GM19455 (cell line): ENCODE measurements at regions not wholly inside any gene's neighbourhood (a gene's known extent, or its start where the extent isn't known, plus 50 kb on each side); places are given as distances from the start of the nearest gene placed in this dataset.
"Not testable (repeated sequence)": the region's sequence is repeated elsewhere in the genome, so short reads cannot be mapped to it uniquely, and the experiment has no call there.

Experiments used
- ATAC-seq: cut with Tn5 transposase; IDR thresholded peaks from one replicate; pipeline ENCODE4 v1.9.1; 2021; ENCODE audit not compliant: unreplicated experiment

GRCh38 chr6:112401083-112401482, 54.0 kb downstream of the RFPL4B start:
- ATAC-seq: no peak

- ATAC-seq: no peak
Observed at GRCh38 chr6:112407101-112407590, 60.0 kb downstream of the RFPL4B start.

GRCh38 chr6:112408522-112408921, 61.4 kb downstream of the RFPL4B start:
- no peak for ATAC-seq

- ATAC-seq: no peak
Observed at GRCh38 chr6:112409311-112409710, 62.2 kb downstream of the RFPL4B start.

GRCh38 chr6:112413780-112414179, 66.7 kb downstream of the RFPL4B start:
- no peak for ATAC-seq

- no peak for ATAC-seq
Observed at GRCh38 chr6:112415366-112415765, 68.2 kb downstream of the RFPL4B start.

- ATAC-seq: no peak
Observed at GRCh38 chr6:112416866-112417265, 69.7 kb downstream of the RFPL4B start.

- not testable (repeated sequence) for ATAC-seq
Observed at GRCh38 chr6:112427011-112427410, 79.9 kb downstream of the RFPL4B start.

- no peak for ATAC-seq
Observed at GRCh38 chr6:112427499-112427898, 80.4 kb downstream of the RFPL4B start.

- ATAC-seq: no peak
Observed at GRCh38 chr6:112428477-112428876, 81.3 kb downstream of the RFPL4B start.

- no peak for ATAC-seq
Observed at GRCh38 chr6:112429226-112429625, 82.1 kb downstream of the RFPL4B start.

- ATAC-seq: no peak
Observed at GRCh38 chr6:112431803-112432202, 84.7 kb downstream of the RFPL4B start.

GRCh38 chr6:112432853-112433252, 85.7 kb downstream of the RFPL4B start:
- no peak for ATAC-seq

GRCh38 chr6:112433457-112433856, 86.3 kb downstream of the RFPL4B start:
- ATAC-seq: no peak

- ATAC-seq: no peak
Observed at GRCh38 chr6:112434896-112435435, 87.8 kb downstream of the RFPL4B start.

- no peak for ATAC-seq
Observed at GRCh38 chr6:112437058-112437457, 89.9 kb downstream of the RFPL4B start.

- ATAC-seq: no peak
Observed at GRCh38 chr6:112439010-112439409, 91.9 kb downstream of the RFPL4B start.

GRCh38 chr6:112439432-112439831, 92.3 kb downstream of the RFPL4B start:
- no peak for ATAC-seq

GRCh38 chr6:112441607-112442006, 94.5 kb downstream of the RFPL4B start:
- ATAC-seq: no peak

- no peak for ATAC-seq
Observed at GRCh38 chr6:112443179-112444065, 96.3 kb downstream of the RFPL4B start.

- not testable (repeated sequence) for ATAC-seq
Observed at GRCh38 chr6:112448786-112449185, 101.7 kb downstream of the RFPL4B start.

GRCh38 chr6:112450663-112451062, 103.5 kb downstream of the RFPL4B start:
- ATAC-seq: no peak
